ENCODE measurements at regions not wholly inside any gene's neighbourhood (a gene's known extent, or its start where the extent isn't known, plus 50 kb on each side); places are given as distances from the start of the nearest gene placed in this dataset.
"Not testable (repeated sequence)": the region's sequence is repeated elsewhere in the genome, so short reads cannot be mapped to it uniquely, and the experiment has no call there.

- no peak for DNase-seq
Observed at GRCh38 chr6:27804851-27805250, 107.3 kb downstream of the OR2B2 start.

- no peak for DNase-seq
Observed at GRCh38 chr6:27800731-27801373, 111.3 kb downstream of the OR2B2 start.

GRCh38 chr6:27797960-27798359, 114.2 kb downstream of the OR2B2 start:
- DNase-seq, result no peak

- not testable (repeated sequence) for DNase-seq
Observed at GRCh38 chr6:27796736-27797481, 115.3 kb downstream of the OR2B2 start.

- peak; percentile 86 for DNase-seq
Observed at GRCh38 chr6:27795697-27796494, 116.3 kb downstream of the OR2B2 start.

- peak; percentile 81 for DNase-seq
Observed at GRCh38 chr6:27791182-27791943, 120.8 kb downstream of the OR2B2 start.

- not testable (repeated sequence) for DNase-seq
Observed at GRCh38 chr6:27788376-27788775, 123.8 kb downstream of the OR2B2 start.

GRCh38 chr6:27786048-27786447, 126.1 kb downstream of the OR2B2 start:
- DNase-seq, result no peak

GRCh38 chr6:27785294-27785693, 126.9 kb downstream of the OR2B2 start:
- no peak for DNase-seq

- no peak for DNase-seq
Observed at GRCh38 chr6:27782748-27783147, 129.4 kb downstream of the OR2B2 start.

GRCh38 chr6:27778625-27779417, 133.4 kb downstream of the OR2B2 start:
- DNase-seq, result no peak

GRCh38 chr6:27777614-27778355, 134.4 kb downstream of the OR2B2 start:
- DNase-seq, result peak; percentile 20

GRCh38 chr6:27777126-27777525, 135.1 kb downstream of the OR2B2 start:
- DNase-seq, result no peak

GRCh38 chr6:27776504-27776903, 135.7 kb downstream of the OR2B2 start:
- DNase-seq, result no peak

- DNase-seq, result no peak
Observed at GRCh38 chr6:27775796-27776184, 136.4 kb downstream of the OR2B2 start.

- not testable (repeated sequence) for DNase-seq
Observed at GRCh38 chr6:27775138-27775795, 136.9 kb downstream of the OR2B2 start.

- DNase-seq, result not testable (repeated sequence)
Observed at GRCh38 chr6:27774264-27774600, 138.0 kb downstream of the OR2B2 start.

- not testable (repeated sequence) for DNase-seq
Observed at GRCh38 chr6:27773542-27774263, 138.5 kb downstream of the OR2B2 start.

GRCh38 chr6:27772261-27773001, 139.8 kb downstream of the OR2B2 start:
- DNase-seq, result peak; percentile 87

Measured in NCI-H146 (cell line).